ENCODE measurements at regions not wholly inside any gene's neighbourhood (a gene's known extent, or its start where the extent isn't known, plus 50 kb on each side); places are given as distances from the start of the nearest gene placed in this dataset.

GRCh38 chr12:42892702-42893551 lies 303.4 kb upstream of the PRICKLE1 start:
- TF ChIP-seq CTCF (IDR thresholded peaks at IDR 0.05 in 2 of 3, conservative IDR thresholded peaks at IDR 0.05 in 1 of 3; ENCODE audit: borderline replicate concordance in 1 of 3, insufficient read depth in 1 of 3, low read depth in 2 of 3, low read length in 2 of 3) = no peak
- no peak for TF ChIP-seq POLR2A (IDR thresholded peaks at IDR 0.05; ENCODE audit: borderline replicate concordance, extremely low read depth, insufficient read depth, insufficient read length)
- TF ChIP-seq EZH2 (IDR thresholded peaks at IDR 0.05) = no peak
- no peak for TF ChIP-seq RAD21 (IDR thresholded peaks at IDR 0.05; ENCODE audit: low read depth)
- no peak for TF ChIP-seq SRF (IDR thresholded peaks at IDR 0.05; ENCODE audit: low read depth)
- TF ChIP-seq POLR2AphosphoS5 (IDR thresholded peaks at IDR 0.05; ENCODE audit: low read depth, low read length) = no peak
- TF ChIP-seq ELF1 (IDR thresholded peaks at IDR 0.05; ENCODE audit: borderline replicate concordance, low read depth) = no peak
- no peak for TF ChIP-seq CBX3 (IDR thresholded peaks at IDR 0.05; ENCODE audit: low read depth)
